GM12875 (cell line): ENCODE measurements at regions not wholly inside any gene's neighbourhood (a gene's known extent, or its start where the extent isn't known, plus 50 kb on each side); places are given as distances from the start of the nearest gene placed in this dataset.

Experiments used
- H3K4me3 ChIP-seq: one replicate; pipeline ENCODE4 v1.5.1; 2011; ENCODE audit warnings: low read depth, low read length, control low read depth
- TF ChIP-seq, protein P1 (sequence below): IDR thresholded peaks from 2 replicates; pipeline ENCODE4 v1.5.1; 2011; ENCODE audit warnings: low read depth, mild to moderate bottlenecking, control low read depth, inconsistent platforms, low read length, moderate library complexity, borderline replicate concordance; ENCODE audit not compliant: insufficient read depth

- no peak overlapping the region for H3K4me3 ChIP-seq
- TF ChIP-seq, protein P1, sequence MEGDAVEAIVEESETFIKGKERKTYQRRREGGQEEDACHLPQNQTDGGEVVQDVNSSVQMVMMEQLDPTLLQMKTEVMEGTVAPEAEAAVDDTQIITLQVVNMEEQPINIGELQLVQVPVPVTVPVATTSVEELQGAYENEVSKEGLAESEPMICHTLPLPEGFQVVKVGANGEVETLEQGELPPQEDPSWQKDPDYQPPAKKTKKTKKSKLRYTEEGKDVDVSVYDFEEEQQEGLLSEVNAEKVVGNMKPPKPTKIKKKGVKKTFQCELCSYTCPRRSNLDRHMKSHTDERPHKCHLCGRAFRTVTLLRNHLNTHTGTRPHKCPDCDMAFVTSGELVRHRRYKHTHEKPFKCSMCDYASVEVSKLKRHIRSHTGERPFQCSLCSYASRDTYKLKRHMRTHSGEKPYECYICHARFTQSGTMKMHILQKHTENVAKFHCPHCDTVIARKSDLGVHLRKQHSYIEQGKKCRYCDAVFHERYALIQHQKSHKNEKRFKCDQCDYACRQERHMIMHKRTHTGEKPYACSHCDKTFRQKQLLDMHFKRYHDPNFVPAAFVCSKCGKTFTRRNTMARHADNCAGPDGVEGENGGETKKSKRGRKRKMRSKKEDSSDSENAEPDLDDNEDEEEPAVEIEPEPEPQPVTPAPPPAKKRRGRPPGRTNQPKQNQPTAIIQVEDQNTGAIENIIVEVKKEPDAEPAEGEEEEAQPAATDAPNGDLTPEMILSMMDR, result no peak
Observed at GRCh38 chr20:24817351-24817750, 131.7 kb upstream of the CST7 start.

DNA sequence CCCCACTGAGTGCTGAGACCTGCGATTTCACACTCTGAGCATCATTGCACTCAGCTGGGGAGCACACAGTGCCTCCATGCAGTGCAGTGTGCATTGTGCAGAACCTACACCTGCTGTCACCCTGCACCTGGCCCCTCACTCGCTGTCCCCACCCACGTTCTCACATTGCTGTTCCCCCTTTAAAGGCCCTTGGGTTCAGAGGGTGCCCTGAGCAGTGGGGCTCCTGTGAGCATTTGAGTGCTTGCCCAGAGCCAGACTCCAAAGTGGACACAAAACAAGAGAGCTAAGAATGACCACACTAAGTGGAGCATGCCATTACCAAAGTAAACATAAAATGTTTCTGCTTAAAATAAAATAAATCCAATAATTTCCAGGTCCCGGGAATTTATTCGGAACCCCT, 131.0 kb upstream of the CST7 start:
- TF ChIP-seq, protein P1, result no peak
- H3K4me3 ChIP-seq, result no peak overlapping the region

DNA sequence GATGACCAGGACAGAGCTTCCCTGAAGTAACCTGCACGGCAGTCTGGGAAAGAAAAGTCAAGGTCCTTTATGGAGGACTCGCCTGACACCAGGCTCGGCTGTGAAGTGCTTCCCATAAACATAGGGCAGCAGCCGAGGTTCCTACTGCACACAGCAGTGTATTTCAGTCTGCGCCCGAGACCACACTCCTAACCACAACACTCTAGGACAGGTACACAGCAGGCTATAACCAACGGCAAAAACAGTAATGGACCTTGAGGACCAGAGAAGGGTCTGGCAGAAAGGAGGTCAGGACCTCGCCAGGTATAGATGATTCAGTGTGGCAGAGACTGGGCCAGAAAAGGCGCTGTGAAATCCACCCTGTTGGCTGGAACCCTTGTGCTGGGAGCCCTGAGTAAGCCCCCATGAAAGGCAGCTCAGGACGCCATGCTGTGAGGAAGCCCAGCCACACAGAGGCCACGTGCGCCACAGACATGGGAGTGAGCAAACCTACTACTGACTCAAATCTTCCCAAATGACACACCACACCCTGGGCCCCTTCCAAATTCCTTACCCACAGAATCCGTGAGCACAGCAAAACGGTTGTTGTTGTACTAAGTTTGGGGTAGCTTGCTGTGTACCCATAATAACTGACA, 129.6 kb upstream of the CST7 start:
- TF ChIP-seq, protein P1, result no peak
- H3K4me3 ChIP-seq, result no peak overlapping the region

DNA sequence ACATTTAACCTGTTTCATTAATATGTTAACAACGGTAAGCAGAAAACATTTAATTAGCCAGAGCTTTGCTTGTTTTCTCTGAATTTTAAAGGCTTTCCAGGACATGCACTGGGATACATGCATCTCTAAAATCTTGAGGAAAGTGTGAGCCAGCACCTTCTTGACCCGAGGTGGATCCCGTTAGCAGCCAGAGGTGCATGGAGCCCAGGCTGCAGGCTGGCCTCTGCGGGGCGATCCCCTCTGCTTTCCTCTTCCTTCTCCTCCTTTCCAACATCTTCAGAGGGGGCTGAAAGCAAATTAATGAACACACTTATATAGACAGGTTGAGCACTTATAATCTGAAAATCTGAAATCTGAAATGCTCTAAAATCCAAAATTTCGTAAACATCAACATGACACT, 128.7 kb upstream of the CST7 start:
- H3K4me3 ChIP-seq, result no peak overlapping the region
- TF ChIP-seq, protein P1, result no peak

DNA sequence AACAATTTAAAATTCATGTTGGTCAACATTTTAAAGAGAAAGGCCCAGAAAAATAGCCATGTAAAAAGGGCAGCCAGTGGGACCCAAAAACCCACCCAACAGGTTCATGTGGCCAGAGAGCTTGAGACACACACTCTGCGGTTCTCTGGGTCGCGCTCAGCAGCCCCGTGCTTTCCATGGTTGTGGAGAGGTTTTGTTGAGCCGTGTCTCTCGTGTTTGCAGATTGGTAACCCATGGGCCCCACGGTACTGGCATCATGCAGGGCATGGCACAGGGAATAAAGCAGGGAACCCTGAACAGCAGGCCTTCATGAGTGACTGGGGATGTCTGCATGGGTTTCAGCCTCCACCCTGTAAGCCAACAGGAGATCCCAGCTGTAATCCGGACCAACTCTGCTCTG, 127.7 kb upstream of the CST7 start:
- no peak overlapping the region for H3K4me3 ChIP-seq
- TF ChIP-seq, protein P1, result no peak

DNA sequence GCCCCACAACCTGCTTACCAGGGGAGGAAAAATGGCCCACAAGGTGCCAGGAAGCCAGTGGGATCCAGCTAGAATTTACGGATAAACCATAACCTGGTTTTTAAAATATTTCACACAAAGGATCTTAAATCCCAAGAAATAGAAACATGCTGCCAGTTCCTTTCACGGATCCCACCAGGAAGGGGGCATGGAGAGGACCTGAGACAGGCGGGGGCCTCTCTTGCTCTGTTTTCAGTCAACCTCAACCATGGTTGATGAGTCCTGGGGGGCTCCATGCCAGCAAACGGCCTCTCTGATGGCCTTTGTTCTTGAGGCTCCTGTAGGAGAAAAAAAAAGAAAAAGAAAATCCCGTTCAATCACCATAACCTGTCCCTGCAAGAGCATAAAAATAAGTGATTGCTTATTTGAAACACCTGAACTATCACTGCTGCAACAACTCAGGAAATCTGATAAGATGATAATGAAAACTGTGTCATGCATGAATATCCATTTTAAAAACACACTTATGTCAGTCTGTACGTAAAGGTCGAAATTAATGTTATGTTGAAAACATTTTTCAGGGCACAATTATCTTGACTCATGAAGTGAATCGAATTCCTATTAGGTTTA, 125.8 kb upstream of the CST7 start:
- no peak overlapping the region for H3K4me3 ChIP-seq
- TF ChIP-seq, protein P1, result no peak
